Vagina (tissue), 2 donors: ENCODE measurements at regions not wholly inside any gene's neighbourhood (a gene's known extent, or its start where the extent isn't known, plus 50 kb on each side); places are given as distances from the start of the nearest gene placed in this dataset.
A peak's percentile ranks its signal among the peaks of the same experiment; 100 is the strongest.
"Not testable (repeated sequence)": the region's sequence is repeated elsewhere in the genome, so short reads cannot be mapped to it uniquely, and the experiment has no call there.

Experiments
- DNase-seq, 2 donors: peaks; one replicate each; pipeline ENCODE4 v3.0.0-alpha.2; 2017; ENCODE audit errors: extremely low spot score in 2 of 2
- H3K27ac ChIP-seq: fragments of 200-600 bp; sonication (generic); one replicate; pipeline ENCODE4 v1.5.1; 2019
- H3K27me3 ChIP-seq: fragments of 200-600 bp; sonication (generic); one replicate; pipeline ENCODE4 v1.5.1; 2019
- H3K36me3 ChIP-seq, 2 donors: fragments of 200-600 bp; sonication (generic); one replicate each; pipeline ENCODE4 v1.5.1; 2017 to 2019
- H3K4me1 ChIP-seq: fragments of 200-600 bp; sonication (generic); one replicate; pipeline ENCODE4 v1.5.1; 2019
- H3K4me3 ChIP-seq, 2 donors: fragments of 200-600 bp; sonication (generic); 1 replicate in 1 of 2; 2 replicates in 1 of 2; pipeline ENCODE4 v1.5.1; 2016 to 2019
- H3K9me3 ChIP-seq: fragments of 200-600 bp; sonication (generic); one replicate; pipeline ENCODE4 v1.5.1; 2019
- POLR2A ChIP-seq, 2 donors: fragments of 450-650 bp; IDR thresholded peaks; one replicate each; pipeline ENCODE4 v1.6.1; 2017; ENCODE audit warnings: antibody characterized with exemption in 2 of 2, mild to moderate bottlenecking in 2 of 2, moderate library complexity in 2 of 2
- POLR2AphosphoS5 ChIP-seq, 2 donors: sonication (generic); formaldehyde crosslinking; IDR thresholded peaks; one replicate each; pipeline ENCODE4 v1.9.0; 2017; ENCODE audit warnings: antibody characterized with exemption in 2 of 2, mild to moderate bottlenecking in 2 of 2, low read depth in 1 of 2; ENCODE audit not compliant: insufficient read depth in 1 of 2
- intact Hi-C: fragments of 100-400 bp; cut with DNase I; formaldehyde crosslinking; loops from one replicate; pipeline ENCODE4 v1.15.1; 2023
- TF ChIP-seq, protein P1 (sequence below), 3 experiments: fragments of 450-650 bp in 2 of 3; fragments of 200-600 bp in 1 of 3; sonication (generic) in 1 of 3; IDR thresholded peaks; one replicate each; pipeline ENCODE4 v1.5.1; 2017 to 2019; ENCODE audit warnings: antibody characterized with exemption in 3 of 3, mild to moderate bottlenecking in 2 of 3, moderate library complexity in 2 of 3

DNA sequence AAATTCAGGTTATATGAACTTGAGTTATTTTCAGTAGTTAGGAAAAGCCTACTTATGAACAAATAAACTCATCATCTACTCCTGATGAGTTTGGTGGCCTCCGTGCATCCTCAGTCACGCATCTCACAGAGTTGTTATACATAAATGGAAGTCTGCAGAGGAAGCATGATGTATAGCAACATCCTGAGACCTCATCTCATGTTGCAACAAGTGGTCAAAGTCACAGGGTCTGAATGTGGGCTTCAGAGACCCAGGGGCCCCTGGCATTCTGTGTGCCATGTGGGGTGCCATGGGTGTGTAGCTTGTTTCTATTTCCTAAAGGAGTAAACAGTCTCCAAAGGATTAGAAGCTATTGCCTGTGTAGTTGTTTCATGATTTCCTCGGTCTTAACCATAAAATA lies 216.5 kb downstream of the IRX2 start:
- TF ChIP-seq POLR2A (IDR thresholded peaks at IDR 0.05) (no peak), POLR2AphosphoS5 (IDR thresholded peaks at IDR 0.05; ENCODE audit: insufficient read depth in 1 of 2, low read depth in 1 of 2) (no peak)
- TF ChIP-seq, protein P1, sequence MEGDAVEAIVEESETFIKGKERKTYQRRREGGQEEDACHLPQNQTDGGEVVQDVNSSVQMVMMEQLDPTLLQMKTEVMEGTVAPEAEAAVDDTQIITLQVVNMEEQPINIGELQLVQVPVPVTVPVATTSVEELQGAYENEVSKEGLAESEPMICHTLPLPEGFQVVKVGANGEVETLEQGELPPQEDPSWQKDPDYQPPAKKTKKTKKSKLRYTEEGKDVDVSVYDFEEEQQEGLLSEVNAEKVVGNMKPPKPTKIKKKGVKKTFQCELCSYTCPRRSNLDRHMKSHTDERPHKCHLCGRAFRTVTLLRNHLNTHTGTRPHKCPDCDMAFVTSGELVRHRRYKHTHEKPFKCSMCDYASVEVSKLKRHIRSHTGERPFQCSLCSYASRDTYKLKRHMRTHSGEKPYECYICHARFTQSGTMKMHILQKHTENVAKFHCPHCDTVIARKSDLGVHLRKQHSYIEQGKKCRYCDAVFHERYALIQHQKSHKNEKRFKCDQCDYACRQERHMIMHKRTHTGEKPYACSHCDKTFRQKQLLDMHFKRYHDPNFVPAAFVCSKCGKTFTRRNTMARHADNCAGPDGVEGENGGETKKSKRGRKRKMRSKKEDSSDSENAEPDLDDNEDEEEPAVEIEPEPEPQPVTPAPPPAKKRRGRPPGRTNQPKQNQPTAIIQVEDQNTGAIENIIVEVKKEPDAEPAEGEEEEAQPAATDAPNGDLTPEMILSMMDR (IDR thresholded peaks at IDR 0.05), result no peak
- no peak overlapping the region for H3K27ac ChIP-seq
- H3K4me3 ChIP-seq, result no peak overlapping the region
- no peaks in the 10 kb centered on the region for H3K36me3 ChIP-seq
- H3K4me1 ChIP-seq, result no peaks in the 10 kb centered on the region
- intact Hi-C loops, result no loop called here
- DNase-seq, result no peak
- no peaks in the 10 kb centered on the region for H3K27me3 ChIP-seq
- no peaks in the 10 kb centered on the region for H3K9me3 ChIP-seq

DNA sequence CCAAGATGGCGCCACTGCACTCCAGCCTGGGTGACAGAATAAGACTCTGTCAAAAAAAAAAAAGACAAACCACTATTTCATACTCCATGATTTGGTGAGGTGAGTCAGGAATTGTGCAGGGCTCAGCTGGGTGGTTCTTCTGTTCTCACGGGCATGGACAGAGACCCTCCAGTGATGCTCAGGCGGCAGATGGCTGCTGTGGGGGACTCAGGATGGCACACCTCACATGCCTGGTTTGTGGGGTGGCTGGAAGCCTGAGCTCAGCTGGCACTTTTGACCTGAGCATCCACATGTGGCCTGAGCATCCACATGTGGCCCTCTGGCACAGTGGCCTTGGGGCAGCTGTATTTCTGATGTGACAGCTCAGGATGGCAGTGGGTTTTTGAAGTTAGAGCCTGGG lies 217.2 kb downstream of the IRX2 start:
- H3K4me1 ChIP-seq, result no peaks in the 10 kb centered on the region
- DNase-seq, result no peak
- H3K4me3 ChIP-seq, result no peak overlapping the region
- no peak overlapping the region for H3K27ac ChIP-seq
- no peaks in the 10 kb centered on the region for H3K36me3 ChIP-seq
- H3K27me3 ChIP-seq, result no peaks in the 10 kb centered on the region
- TF ChIP-seq POLR2AphosphoS5 (IDR thresholded peaks at IDR 0.05; ENCODE audit: insufficient read depth in 1 of 2, low read depth in 1 of 2) (no peak), POLR2A (IDR thresholded peaks at IDR 0.05) (no peak)
- intact Hi-C loops, result no loop called here
- H3K9me3 ChIP-seq, result no peaks in the 10 kb centered on the region

DNA sequence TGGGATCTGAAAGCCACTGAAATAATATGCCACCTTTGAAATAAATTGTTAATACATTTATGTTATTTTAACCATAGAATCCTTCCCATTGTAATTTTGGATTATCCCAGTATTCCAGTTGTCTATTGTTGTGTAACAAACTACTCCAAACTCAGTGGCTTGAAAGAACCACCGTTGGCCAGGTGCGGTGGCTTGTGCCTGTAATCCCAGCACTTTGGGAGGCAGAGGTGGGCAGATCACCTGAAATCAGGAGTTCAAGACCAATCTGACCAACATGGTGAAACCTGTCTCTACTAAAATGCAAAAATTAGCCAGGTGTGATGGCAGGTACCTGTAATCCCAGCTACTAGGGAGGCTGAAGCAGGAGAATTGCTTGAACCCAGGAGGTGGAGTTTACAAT lies 217.6 kb downstream of the IRX2 start:
- H3K4me3 ChIP-seq, DNase-seq, intact Hi-C loops, H3K9me3 ChIP-seq, H3K27me3 ChIP-seq, H3K36me3 ChIP-seq, H3K27ac ChIP-seq, H3K4me1 ChIP-seq: not testable (repeated sequence)

DNA sequence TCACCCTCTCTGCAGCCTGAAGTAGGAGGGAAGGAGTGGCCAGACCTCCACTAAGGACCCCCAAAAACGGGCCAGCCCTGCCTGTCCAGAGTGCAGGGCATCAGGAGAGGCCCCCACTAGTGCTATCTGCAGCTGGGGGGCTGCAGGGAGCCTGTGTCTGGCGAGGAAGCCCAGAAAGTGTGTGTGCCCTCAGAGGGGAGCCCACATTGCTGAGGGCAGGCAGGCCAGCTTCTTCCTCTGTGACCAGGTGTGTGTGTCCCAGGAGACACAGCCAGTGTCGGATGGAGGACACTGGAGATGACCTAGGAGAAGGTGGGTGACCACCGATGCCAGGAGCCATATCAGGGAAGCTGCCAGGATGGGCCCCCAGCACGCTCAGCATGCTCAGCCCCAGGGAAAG lies 218.7 kb downstream of the IRX2 start:
- H3K27me3 ChIP-seq, result no peaks in the 10 kb centered on the region
- TF ChIP-seq, protein P1 (IDR thresholded peaks at IDR 0.05), result no peak
- TF ChIP-seq POLR2A (IDR thresholded peaks at IDR 0.05), result no peak
- TF ChIP-seq POLR2AphosphoS5 (IDR thresholded peaks at IDR 0.05; ENCODE audit: insufficient read depth in 1 of 2, low read depth in 1 of 2), result no peak
- no peaks in the 10 kb centered on the region for H3K4me1 ChIP-seq
- H3K9me3 ChIP-seq, result no peaks in the 10 kb centered on the region
- DNase-seq, result no peak
- intact Hi-C loops, result no loop called here
- no peak overlapping the region for H3K4me3 ChIP-seq
- no peaks in the 10 kb centered on the region for H3K36me3 ChIP-seq
- H3K27ac ChIP-seq, result no peak overlapping the region

DNA sequence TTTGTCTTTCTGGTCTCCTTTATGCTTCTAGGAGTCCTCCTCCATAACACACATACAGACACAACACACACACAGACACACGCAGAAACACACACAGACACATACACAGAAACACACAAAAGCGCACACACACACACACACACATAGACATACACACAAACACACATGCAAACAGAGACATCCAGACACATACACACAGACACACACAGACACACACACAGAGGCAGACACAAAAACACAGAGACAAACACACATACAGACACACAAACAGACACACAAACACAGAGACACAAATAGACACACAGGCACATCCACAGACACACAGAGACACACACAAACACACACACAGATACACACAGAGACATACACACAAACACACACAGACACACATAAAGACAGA lies 220.2 kb downstream of the IRX2 start:
- DNase-seq, result no peak
- H3K4me1 ChIP-seq, result no peaks in the 10 kb centered on the region
- no peak overlapping the region for H3K4me3 ChIP-seq
- H3K27ac ChIP-seq, result no peak overlapping the region
- intact Hi-C loops, result no loop called here
- TF ChIP-seq POLR2A (IDR thresholded peaks at IDR 0.05), result no peak
- TF ChIP-seq, protein P1 (IDR thresholded peaks at IDR 0.05), result no peak
- TF ChIP-seq POLR2AphosphoS5 (IDR thresholded peaks at IDR 0.05; ENCODE audit: insufficient read depth in 1 of 2, low read depth in 1 of 2), result no peak
- no peaks in the 10 kb centered on the region for H3K9me3 ChIP-seq
- H3K27me3 ChIP-seq, result no peaks in the 10 kb centered on the region
- H3K36me3 ChIP-seq, result no peaks in the 10 kb centered on the region

DNA sequence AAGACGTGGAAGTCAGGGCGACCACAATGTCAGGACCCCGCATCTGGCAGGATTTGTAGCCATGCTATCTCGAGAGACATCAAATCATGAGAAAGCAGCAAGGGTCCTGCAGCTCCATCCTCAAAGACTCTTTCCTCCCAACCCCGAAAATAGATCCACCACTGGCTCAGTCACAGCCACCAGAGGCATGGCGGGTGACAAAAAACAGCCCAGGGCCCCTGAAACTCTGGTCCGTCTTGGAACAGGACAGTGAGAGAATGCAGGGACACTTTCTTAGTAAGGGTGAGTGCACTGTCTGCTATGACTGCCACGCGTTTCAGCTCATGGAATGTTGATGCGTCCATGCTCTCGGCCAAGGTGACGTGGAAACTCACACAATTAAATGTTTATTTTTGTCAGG lies 220.9 kb downstream of the IRX2 start:
- H3K27me3 ChIP-seq, result no peaks in the 10 kb centered on the region
- peak in 1 of 2 donors; percentile 25 for DNase-seq
- intact Hi-C loops, result no loop called here
- no peaks in the 10 kb centered on the region for H3K4me1 ChIP-seq
- no peak overlapping the region for H3K27ac ChIP-seq
- TF ChIP-seq, protein P1 (IDR thresholded peaks at IDR 0.05), result no peak
- no peak for TF ChIP-seq POLR2AphosphoS5 (IDR thresholded peaks at IDR 0.05; ENCODE audit: insufficient read depth in 1 of 2, low read depth in 1 of 2)
- TF ChIP-seq POLR2A (IDR thresholded peaks at IDR 0.05), result no peak
- no peaks in the 10 kb centered on the region for H3K36me3 ChIP-seq
- no peaks in the 10 kb centered on the region for H3K9me3 ChIP-seq
- H3K4me3 ChIP-seq, result no peak overlapping the region
